DMS79 treated with DMSO at 0.1 percent for 48 hours (cell line): ENCODE measurements at regions not wholly inside any gene's neighbourhood (a gene's known extent, or its start where the extent isn't known, plus 50 kb on each side); places are given as distances from the start of the nearest gene placed in this dataset.

ENCODE experiments used
- DNase-seq: peaks from one replicate; lab custom pipeline; 2025; lab: John Stamatoyannopoulos, UW

- DNase-seq: no peak
These were observed 125.5 kb upstream of the WWC1 start for GRCh38 chr5:168165977-168166376.

DNA sequence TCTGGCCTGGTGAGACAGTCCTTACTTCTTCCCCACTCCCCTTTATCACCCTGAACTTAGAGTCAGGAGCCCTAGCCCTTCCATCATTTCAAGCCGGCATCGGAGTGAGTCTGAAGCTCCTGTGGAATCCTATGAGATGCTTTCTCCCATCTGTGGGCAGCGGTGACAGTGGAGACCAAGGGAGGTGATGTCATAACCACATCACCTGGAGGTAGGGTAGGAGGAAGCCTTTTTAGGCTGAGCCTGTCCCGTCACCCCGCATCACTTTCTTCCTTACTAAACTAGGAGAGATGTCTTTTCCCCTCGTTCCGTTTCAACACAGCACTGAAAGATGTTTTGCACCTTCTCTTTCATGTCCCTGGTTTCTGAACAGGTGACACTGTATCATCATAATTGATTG lies 124.1 kb upstream of the WWC1 start:
- no peak for DNase-seq

GRCh38 chr5:168168978-168169698 lies 122.3 kb upstream of the WWC1 start:
- no peak for DNase-seq

- DNase-seq: no peak
These were observed 121.7 kb upstream of the WWC1 start for GRCh38 chr5:168169791-168170190.

- no peak for DNase-seq
These were observed 119.3 kb upstream of the WWC1 start for GRCh38 chr5:168171901-168172759.

DNA sequence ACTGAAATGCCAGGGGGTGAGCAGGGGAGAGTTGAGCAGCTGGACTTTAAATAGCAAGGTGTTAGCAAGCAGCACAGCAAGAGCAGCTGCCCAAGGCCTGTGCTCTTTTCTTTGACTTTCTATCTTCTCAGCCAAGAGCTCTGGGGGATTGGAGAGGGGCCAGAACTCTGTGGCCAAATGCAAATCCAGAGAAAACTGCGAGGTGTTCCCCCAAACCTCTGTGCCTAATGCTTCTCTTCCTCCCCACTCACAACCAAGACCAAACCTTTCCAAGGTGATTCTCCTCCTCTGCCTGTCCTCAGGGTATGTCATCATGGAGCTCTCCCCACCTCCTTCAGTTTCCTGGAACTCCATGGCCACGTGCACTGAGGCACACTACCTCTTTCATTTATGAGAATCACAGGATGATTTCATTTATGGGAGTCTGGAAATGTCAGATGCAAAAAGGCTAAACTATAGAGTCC lies 118.7 kb upstream of the WWC1 start:
- no peak for DNase-seq

DNA sequence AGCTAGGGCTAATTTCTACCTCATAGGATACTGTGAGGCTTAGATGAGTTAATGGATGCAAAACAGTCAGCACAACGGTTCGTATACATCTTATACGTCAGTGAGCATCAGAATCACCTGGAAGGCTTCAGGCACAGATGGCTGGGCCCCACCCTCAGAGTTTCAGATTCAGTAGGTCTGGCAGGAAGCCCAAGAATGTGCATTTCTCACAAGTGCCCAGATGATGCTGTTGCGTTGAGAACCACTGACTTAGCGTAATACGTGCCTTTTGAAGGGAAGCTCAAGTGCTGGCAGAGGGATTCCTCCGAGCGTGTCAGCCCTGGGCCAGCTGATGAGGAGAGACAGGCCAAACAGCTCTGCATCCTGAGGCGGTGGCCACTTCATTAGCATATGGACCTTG lies 117.1 kb upstream of the WWC1 start:
- peak; percentile 15 for DNase-seq

GRCh38 chr5:168176251-168176650 lies 115.2 kb upstream of the WWC1 start:
- DNase-seq: no peak

DNA sequence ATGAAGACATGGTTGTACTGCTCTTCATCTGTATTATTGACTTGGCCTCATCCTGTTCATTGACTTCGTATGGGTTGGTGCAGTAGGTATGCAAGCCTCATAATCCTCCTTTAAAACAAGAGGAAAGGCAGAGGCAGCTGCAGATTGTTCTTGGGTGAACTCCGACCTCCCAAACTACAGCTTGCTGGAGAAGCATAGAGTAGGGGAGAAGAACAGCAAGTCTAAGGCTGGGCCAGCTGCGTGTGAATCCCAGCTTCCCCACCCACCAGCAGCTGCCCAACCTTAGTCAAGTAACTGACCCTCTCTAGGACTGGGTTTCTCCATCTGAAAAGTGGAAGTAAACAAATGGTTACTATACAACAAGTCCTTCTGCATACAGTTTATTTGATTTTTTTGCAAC lies 114.5 kb upstream of the WWC1 start:
- DNase-seq: no peak

DNA sequence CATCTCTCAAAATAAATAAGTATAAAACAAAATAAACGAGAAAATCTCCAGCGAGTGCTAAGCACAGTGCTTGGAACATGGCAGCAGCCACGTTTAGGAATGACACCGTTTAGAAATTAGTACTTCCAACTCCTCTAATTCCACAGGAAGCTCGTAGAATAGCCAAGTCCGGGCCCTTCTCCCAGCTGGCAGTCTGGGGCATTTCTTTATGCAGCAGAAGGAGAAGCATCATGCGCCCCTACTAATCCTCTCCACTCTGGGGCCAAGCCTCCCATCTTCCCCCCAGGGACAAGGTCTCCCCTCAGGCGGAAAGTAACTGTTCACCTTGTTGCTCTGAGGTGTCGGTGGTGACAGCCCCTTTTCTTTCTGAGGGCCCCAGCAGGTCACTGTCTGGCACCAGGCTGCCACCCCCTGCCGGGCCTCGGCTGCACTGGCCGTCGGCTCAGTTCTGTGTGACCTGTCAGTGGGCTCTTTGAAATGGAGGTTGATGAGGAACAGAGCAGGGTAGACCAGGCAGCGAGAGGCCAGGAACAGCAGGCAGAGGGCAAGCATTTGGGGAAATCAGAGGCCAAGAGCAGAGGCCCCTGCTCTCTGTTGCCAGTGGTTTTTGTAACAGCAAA lies 113.5 kb upstream of the WWC1 start:
- no peak for DNase-seq

GRCh38 chr5:168179192-168179593 lies 112.3 kb upstream of the WWC1 start:
- DNase-seq: no peak

GRCh38 chr5:168182269-168182668 lies 109.2 kb upstream of the WWC1 start:
- DNase-seq: no peak

DNA sequence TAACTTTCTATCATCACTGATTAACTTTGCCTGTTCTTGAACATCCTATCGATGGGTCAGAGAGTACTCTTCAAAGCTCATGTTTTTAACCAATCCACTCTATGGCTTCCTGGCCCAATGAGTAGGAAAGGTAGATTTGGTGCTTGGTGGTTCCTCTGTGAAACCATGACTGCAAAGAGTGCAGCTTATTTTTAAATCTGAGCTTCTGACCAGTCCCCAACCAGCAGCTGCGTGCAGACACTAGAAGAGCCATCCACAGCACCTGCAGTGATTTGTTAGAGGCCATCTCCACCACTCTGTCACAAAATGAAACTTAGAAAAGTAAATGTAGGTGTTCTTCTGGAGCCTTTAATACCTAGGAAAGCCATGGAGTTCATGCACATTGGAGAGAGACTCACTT lies 107.3 kb upstream of the WWC1 start:
- no peak for DNase-seq

GRCh38 chr5:168186289-168187074 lies 105.0 kb upstream of the WWC1 start:
- no peak for DNase-seq

- no peak for DNase-seq
These were observed 103.8 kb upstream of the WWC1 start for GRCh38 chr5:168187614-168188013.

- no peak for DNase-seq
These were observed 103.3 kb upstream of the WWC1 start for GRCh38 chr5:168188182-168188581.

DNA sequence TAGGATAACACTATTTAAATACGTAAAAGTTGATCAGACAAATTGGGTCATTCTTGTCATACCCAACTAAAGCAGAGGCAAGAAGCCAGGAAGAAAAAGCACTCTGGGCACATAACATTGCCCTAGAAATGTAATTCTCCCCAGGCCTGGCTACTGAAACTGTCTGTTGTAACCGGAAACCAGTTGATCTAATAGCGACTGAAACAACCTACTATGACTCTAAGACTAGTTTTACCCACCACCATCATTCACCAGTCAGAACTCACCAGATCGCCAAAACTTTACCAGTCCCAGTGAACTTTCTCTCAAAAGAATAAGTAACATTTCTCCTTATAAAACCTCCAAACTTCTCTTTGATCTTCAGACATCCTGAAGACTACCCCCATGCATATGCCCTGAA lies 99.3 kb upstream of the WWC1 start:
- no peak for DNase-seq

GRCh38 chr5:168193493-168194250 lies 97.8 kb upstream of the WWC1 start:
- DNase-seq: no peak

DNA sequence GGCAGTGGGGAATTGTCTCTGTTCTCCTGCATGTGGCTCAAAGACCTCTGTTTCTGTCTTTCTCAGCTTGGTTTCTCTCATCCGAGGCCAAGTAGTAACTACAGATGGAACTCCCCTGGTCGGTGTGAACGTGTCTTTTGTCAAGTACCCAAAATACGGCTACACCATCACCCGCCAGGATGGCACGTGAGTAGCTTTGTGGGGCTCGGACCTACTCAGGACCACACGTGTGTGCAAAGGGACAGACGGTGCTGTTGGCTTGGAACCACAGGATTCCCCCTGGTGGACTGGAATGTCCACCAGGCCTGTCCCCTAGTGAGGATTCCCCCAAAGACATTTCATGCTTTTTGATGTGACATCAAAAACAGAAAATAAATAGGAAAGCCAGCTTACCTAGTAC lies 96.3 kb upstream of the WWC1 start:
- DNase-seq: no peak

DNA sequence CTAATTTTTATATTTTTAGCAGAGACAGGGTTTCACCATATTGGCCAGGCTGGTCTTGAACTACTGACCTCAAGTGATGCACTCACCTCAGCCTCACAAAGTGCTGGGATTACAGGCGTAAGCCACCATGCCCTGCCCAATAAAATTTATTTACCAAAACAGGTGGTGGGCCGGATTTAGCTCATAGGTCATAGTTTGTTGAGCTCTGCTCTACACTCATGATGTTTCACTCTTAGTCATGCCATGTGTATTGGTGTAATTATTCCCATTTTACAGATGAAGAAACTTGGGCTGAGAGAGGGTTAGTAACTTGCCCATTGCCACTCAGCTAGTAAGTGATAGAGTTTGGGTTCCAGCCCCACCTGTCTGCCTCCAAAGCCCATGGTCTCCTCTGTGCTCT lies 93.1 kb upstream of the WWC1 start:
- no peak for DNase-seq

- no peak for DNase-seq
These were observed 88.4 kb upstream of the WWC1 start for GRCh38 chr5:168202996-168203395.
